ENCODE measurements at regions not wholly inside any gene's neighbourhood (a gene's known extent, or its start where the extent isn't known, plus 50 kb on each side); places are given as distances from the start of the nearest gene placed in this dataset.

DNA sequence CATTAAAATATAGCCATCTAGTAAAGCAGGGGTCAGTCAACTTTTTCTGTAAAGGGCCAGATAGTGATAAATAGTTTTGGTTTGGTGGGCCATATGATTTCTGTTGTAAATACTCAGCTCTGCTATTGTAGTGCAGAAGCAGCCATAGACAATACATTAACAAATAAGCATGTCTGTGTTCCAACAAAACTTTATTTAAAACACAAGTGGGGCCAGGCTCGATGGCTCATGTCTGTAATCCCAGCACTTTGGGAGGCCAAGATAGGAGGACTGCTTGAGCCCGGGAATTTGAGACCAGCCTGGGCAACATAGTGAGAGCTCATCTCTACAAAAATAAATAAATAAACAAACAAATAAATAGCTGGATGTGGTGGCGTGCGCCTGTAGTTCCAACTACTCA lies 60.8 kb upstream of the TANC2 start:
- TF ChIP-seq EZH2phosphoT487 (IDR thresholded peaks at IDR 0.05) (no peak), CTCF (IDR thresholded peaks at IDR 0.05) (no peak), EZH2 (IDR thresholded peaks at IDR 0.05) (no peak)
- H3K27ac Mint-ChIP-seq, result no peak overlapping the region
- Histone ChIP-seq H3K36me3 (no peaks in the 10 kb centered on the region), H3K9ac (no peak overlapping the region), H4K20me1 (ENCODE audit: low read depth) (no peaks in the 10 kb centered on the region), H3F3A (ENCODE audit: low read depth) (peaks cover 6% of the 10 kb centered on the region), H3K79me2 (ENCODE audit: low read depth) (no peaks in the 10 kb centered on the region), H3K9me3 (ENCODE audit: low read depth) (no peaks in the 10 kb centered on the region), H3K4me3 (no peak overlapping the region), H3K27me3 (no peaks in the 10 kb centered on the region), H3K27ac (no peak overlapping the region), H3K4me2 (no peak overlapping the region), H3K4me1 (no peaks in the 10 kb centered on the region), H2AFZ (replicated peaks) (no peak overlapping the region)
- DNase-seq (ENCODE audit: low spot score), result no peak
- no peak overlapping the region for H3K4me3 Mint-ChIP-seq
- H3K36me3 Mint-ChIP-seq, result peaks cover 1% of the 10 kb centered on the region
- H3K4me1 Mint-ChIP-seq, result peaks cover 8% of the 10 kb centered on the region
- peaks cover 18% of the 10 kb centered on the region for H3K9me3 Mint-ChIP-seq
- peaks cover 11% of the 10 kb centered on the region for H3K27me3 Mint-ChIP-seq (ENCODE audit: insufficient read depth, low read depth)

GRCh38 chr17:62902531-62903220 lies 63.4 kb upstream of the TANC2 start:
- no peaks in the 10 kb centered on the region for H3K9me3 ChIP-seq (ENCODE audit: low read depth)
- no peaks in the 10 kb centered on the region for H3K27me3 ChIP-seq
- H3K9ac ChIP-seq, result no peak overlapping the region
- no peak overlapping the region for H2AFZ ChIP-seq (replicated peaks)
- H3K27me3 Mint-ChIP-seq (ENCODE audit: insufficient read depth, low read depth), result peaks cover 2% of the 10 kb centered on the region
- no peaks in the 10 kb centered on the region for H3K4me1 ChIP-seq
- H3K4me3 ChIP-seq, result no peak overlapping the region
- no peaks in the 10 kb centered on the region for H3K79me2 ChIP-seq (ENCODE audit: low read depth)
- TF ChIP-seq EZH2 (IDR thresholded peaks at IDR 0.05) (no peak), CTCF (IDR thresholded peaks at IDR 0.05) (no peak), EZH2phosphoT487 (IDR thresholded peaks at IDR 0.05) (no peak)
- H3K27ac Mint-ChIP-seq, result peak overlapping the region; percentile 18
- no peak for DNase-seq (ENCODE audit: low spot score)
- H3K4me3 Mint-ChIP-seq, result no peak overlapping the region
- no peaks in the 10 kb centered on the region for H3F3A ChIP-seq (ENCODE audit: low read depth)
- no peak overlapping the region for H3K4me2 ChIP-seq
- H3K4me1 Mint-ChIP-seq, result peaks cover 8% of the 10 kb centered on the region
- no peak overlapping the region for H3K27ac ChIP-seq
- H3K9me3 Mint-ChIP-seq, result no peaks in the 10 kb centered on the region
- H3K36me3 ChIP-seq, result no peaks in the 10 kb centered on the region
- no peaks in the 10 kb centered on the region for H4K20me1 ChIP-seq (ENCODE audit: low read depth)
- no peaks in the 10 kb centered on the region for H3K36me3 Mint-ChIP-seq

DNA sequence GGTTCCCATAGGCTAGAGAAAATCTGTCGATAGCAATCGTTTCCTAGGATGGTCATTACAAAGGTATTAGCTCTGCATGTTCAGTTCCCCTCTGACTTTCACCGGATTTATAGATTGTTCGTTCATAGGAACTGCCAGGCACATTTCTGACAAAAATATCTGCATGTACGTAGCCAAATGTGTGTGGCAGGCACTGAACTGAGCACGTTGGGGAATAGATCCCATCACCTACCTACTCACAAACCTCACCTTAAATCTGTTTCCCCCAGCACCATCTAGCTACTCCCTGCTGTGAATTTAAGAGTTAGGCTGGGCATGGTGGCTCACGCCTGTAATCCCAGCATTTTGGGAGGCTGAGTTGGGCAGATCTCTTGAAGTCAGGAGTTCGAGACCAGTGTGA lies 64.5 kb upstream of the TANC2 start:
- H2AFZ ChIP-seq (replicated peaks), result no peak overlapping the region
- Mint-ChIP-seq H3K27me3 (ENCODE audit: insufficient read depth, low read depth) (peaks cover 2% of the 10 kb centered on the region), H3K36me3 (no peaks in the 10 kb centered on the region), H3K4me3 (no peak overlapping the region), H3K9me3 (no peaks in the 10 kb centered on the region), H3K27ac (no peak overlapping the region), H3K4me1 (peaks cover 2% of the 10 kb centered on the region)
- no peak for DNase-seq (ENCODE audit: low spot score)
- no peaks in the 10 kb centered on the region for H3K27me3 ChIP-seq
- H3F3A ChIP-seq (ENCODE audit: low read depth), result no peaks in the 10 kb centered on the region
- TF ChIP-seq CTCF (IDR thresholded peaks at IDR 0.05), result no peak
- no peak for TF ChIP-seq EZH2phosphoT487 (IDR thresholded peaks at IDR 0.05)
- no peak for TF ChIP-seq EZH2 (IDR thresholded peaks at IDR 0.05)
- H3K4me2 ChIP-seq, result no peak overlapping the region
- H3K4me1 ChIP-seq, result no peaks in the 10 kb centered on the region
- no peaks in the 10 kb centered on the region for H3K9me3 ChIP-seq (ENCODE audit: low read depth)
- H3K9ac ChIP-seq, result no peak overlapping the region
- H3K27ac ChIP-seq, result no peak overlapping the region
- no peaks in the 10 kb centered on the region for H3K36me3 ChIP-seq
- no peaks in the 10 kb centered on the region for H3K79me2 ChIP-seq (ENCODE audit: low read depth)
- H3K4me3 ChIP-seq, result no peak overlapping the region
- H4K20me1 ChIP-seq (ENCODE audit: low read depth), result no peaks in the 10 kb centered on the region

Measured in neural progenitor cell (in vitro differentiated cells).